H1 (cell line): ENCODE measurements at regions not wholly inside any gene's neighbourhood (a gene's known extent, or its start where the extent isn't known, plus 50 kb on each side); places are given as distances from the start of the nearest gene placed in this dataset.

ENCODE experiments used
- CHD7 ChIP-seq: fragments of 300-600 bp; sonication (generic); IDR thresholded peaks from 2 replicates; pipeline ENCODE4 v1.7.1; 2012; ENCODE audit warnings: low read length, moderate library complexity, mild to moderate bottlenecking, inconsistent platforms; ENCODE audit not compliant: insufficient replicate concordance
- CREB1 ChIP-seq: IDR thresholded peaks from 2 replicates; pipeline ENCODE4 v1.6.1; 2012; ENCODE audit warnings: inconsistent platforms
- CTBP2 ChIP-seq: IDR thresholded peaks from 2 replicates; pipeline ENCODE4 v1.7.0; 2011; ENCODE audit warnings: borderline replicate concordance, mild to moderate bottlenecking, moderate library complexity, mixed read lengths, low read length; ENCODE audit not compliant: insufficient read depth, insufficient read length
- KDM5A ChIP-seq: fragments of 200-600 bp; IDR thresholded peaks from 2 replicates; pipeline ENCODE4 v1.7.1; 2012; ENCODE audit warnings: mild to moderate bottlenecking, low read length, inconsistent platforms, mixed read lengths
- NRF1 ChIP-seq: IDR thresholded peaks from 2 replicates; pipeline ENCODE4 v1.6.1; 2011; ENCODE audit warnings: mild to moderate bottlenecking, low read depth, low read length, improper control_type of control experiment
- SAP30 ChIP-seq: fragments of 300-600 bp; sonication (generic); IDR thresholded peaks from 2 replicates; pipeline ENCODE4 v1.7.1; 2012; ENCODE audit warnings: low read length, moderate library complexity, mild to moderate bottlenecking, inconsistent platforms; ENCODE audit not compliant: insufficient read depth, insufficient replicate concordance
- SIRT6 ChIP-seq: IDR thresholded peaks from one replicate; pipeline ENCODE4 v1.7.1; 2012; ENCODE audit warnings: low read length, inconsistent platforms
- SP2 ChIP-seq: IDR thresholded peaks from 2 replicates; pipeline ENCODE4 v1.6.1; 2012; ENCODE audit warnings: mild to moderate bottlenecking, low read length, inconsistent platforms
- TF ChIP-seq, protein P1 (sequence below): IDR thresholded peaks from 2 replicates; pipeline ENCODE4 v1.6.1; 2011; ENCODE audit warnings: low read length, improper control_type of control experiment

GRCh38 chr4:125433453-125433852 is 118.7 kb downstream of the FAT4 start (continued):
- TF ChIP-seq CHD7 (no peak), SAP30 (no peak), NRF1 (no peak), CREB1 (no peak), CTBP2 (no peak), SP2 (no peak), SIRT6 (no peak), KDM5A (no peak)
- TF ChIP-seq, protein P1, sequence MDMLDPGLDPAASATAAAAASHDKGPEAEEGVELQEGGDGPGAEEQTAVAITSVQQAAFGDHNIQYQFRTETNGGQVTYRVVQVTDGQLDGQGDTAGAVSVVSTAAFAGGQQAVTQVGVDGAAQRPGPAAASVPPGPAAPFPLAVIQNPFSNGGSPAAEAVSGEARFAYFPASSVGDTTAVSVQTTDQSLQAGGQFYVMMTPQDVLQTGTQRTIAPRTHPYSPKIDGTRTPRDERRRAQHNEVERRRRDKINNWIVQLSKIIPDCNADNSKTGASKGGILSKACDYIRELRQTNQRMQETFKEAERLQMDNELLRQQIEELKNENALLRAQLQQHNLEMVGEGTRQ = no peak
